H1 (cell line): ENCODE measurements at regions not wholly inside any gene's neighbourhood (a gene's known extent, or its start where the extent isn't known, plus 50 kb on each side); places are given as distances from the start of the nearest gene placed in this dataset.

Experiments
- CTCF ChIA-PET: fragments of 300-600 bp; sonication (Branson Sonifier 250); formaldehyde crosslinking; loops from one replicate; lab custom pipeline; 2021; ENCODE audit not compliant: partially characterized antibody; lab: Charles Lee
- POLR2A ChIA-PET: fragments of 300-600 bp; sonication (Branson Sonifier 250); formaldehyde crosslinking; loops from one replicate; lab custom pipeline; 2021; ENCODE audit warnings: inconsistent platforms; ENCODE audit not compliant: partially characterized antibody; lab: Charles Lee
- DNase-seq, 2 experiments: peaks; one replicate each; pipeline versions ENCODE4 v3.0.0 to v3.0.0-alpha.2; 2010 to 2022; ENCODE audit warnings: low spot score in 2 of 2, low read depth in 1 of 2, mixed read lengths in 1 of 2
- FAIRE-seq: peaks from 2 replicates; lab custom pipeline; 2011; peaks lifted over from hg19 to GRCh38; lab: Jason Lieb, UNC
- H2AFZ ChIP-seq: 2 replicates; pipeline ENCODE4 v1.8.1; 2012; ENCODE audit warnings: low read length, inconsistent platforms
- H2AK5ac ChIP-seq: 2 replicates; pipeline ENCODE4 v1.6.1; 2013; ENCODE audit warnings: low read depth, low read length
- H2BK120ac ChIP-seq: replicated peaks from 2 replicates; pipeline ENCODE3; 2013; ENCODE audit warnings: low read depth, low read length, inconsistent platforms
- H2BK12ac ChIP-seq: 2 replicates; pipeline ENCODE4 v1.6.1; 2013; ENCODE audit warnings: low read depth, low read length
- H2BK15ac ChIP-seq: 2 replicates; pipeline ENCODE4 v1.6.1; 2013; ENCODE audit warnings: low read length
- H2BK20ac ChIP-seq: 2 replicates; pipeline ENCODE4 v1.6.1; 2013; ENCODE audit warnings: low read length
- H2BK5ac ChIP-seq: 2 replicates; pipeline ENCODE4 v1.6.1; 2013; ENCODE audit warnings: low read depth, low read length
- H3K14ac ChIP-seq: 2 replicates; pipeline ENCODE4 v1.6.1; 2013; ENCODE audit warnings: inconsistent platforms; ENCODE audit not compliant: insufficient read length
- H3K18ac ChIP-seq: 2 replicates; pipeline ENCODE4 v1.6.1; 2013; ENCODE audit warnings: low read length; ENCODE audit errors: extremely low read depth
- H3K23ac ChIP-seq: 2 replicates; pipeline ENCODE4 v1.6.1; 2013; ENCODE audit warnings: inconsistent platforms; ENCODE audit not compliant: insufficient read length
- H3K23me2 ChIP-seq: 2 replicates; pipeline ENCODE4 v1.6.1; 2013; ENCODE audit warnings: low read depth, low read length
- H3K27ac ChIP-seq: 2 replicates; pipeline ENCODE4 v1.6.1; 2011; ENCODE audit warnings: low read depth, low read length, inconsistent platforms
- H3K27me3 ChIP-seq, 4 experiments: replicated peaks in 1 of 4; 1 replicate in 1 of 4; 2 replicates in 3 of 4; pipeline versions ENCODE4 v1.6.1 to v1.8.1; 2011 to 2013; ENCODE audit warnings: low read length in 3 of 4, mild to moderate bottlenecking in 3 of 4, inconsistent platforms in 2 of 4, mixed read lengths in 2 of 4, moderate library complexity in 1 of 4; ENCODE audit not compliant: control insufficient read depth in 3 of 4, insufficient read depth in 3 of 4; ENCODE audit errors: extremely low read depth in 1 of 4
- H3K36me3 ChIP-seq, 4 experiments: 2 replicates each; pipeline versions ENCODE4 v1.6.1 to v1.8.1; 2011 to 2013; ENCODE audit warnings: mild to moderate bottlenecking in 4 of 4, low read length in 3 of 4, moderate library complexity in 2 of 4, control low read depth in 1 of 4, inconsistent platforms in 1 of 4; ENCODE audit not compliant: insufficient read depth in 4 of 4, control insufficient read depth in 2 of 4
- H3K4ac ChIP-seq: replicated peaks from 2 replicates; pipeline ENCODE3; 2013; ENCODE audit warnings: low read length, low read depth, mixed read lengths, inconsistent platforms; ENCODE audit not compliant: insufficient read length
- H3K4me1 ChIP-seq, 4 experiments: replicated peaks in 1 of 4; 1 replicate in 1 of 4; 2 replicates in 3 of 4; pipeline versions ENCODE4 v1.6.1 to v1.8.1; 2011 to 2013; ENCODE audit warnings: low read length in 3 of 4, inconsistent platforms in 2 of 4, mixed read lengths in 1 of 4; ENCODE audit not compliant: insufficient read depth in 4 of 4, control insufficient read depth in 3 of 4
- H3K4me2 ChIP-seq, 2 experiments: 2 replicates each; pipeline versions ENCODE4 v1.6.1 to v1.8.1; 2011 to 2013; ENCODE audit warnings: low read depth in 2 of 2, low read length in 2 of 2, control low read depth in 1 of 2, inconsistent platforms in 1 of 2, mild to moderate bottlenecking in 1 of 2; ENCODE audit not compliant: insufficient read depth in 1 of 2
- H3K4me3 ChIP-seq, 4 experiments: fragments of 200-600, 300-600 bp in 1 of 4; sonication (generic), shearing (Covaris generic), sonication (Bioruptor Twin) in 1 of 4; 2 replicates each; pipeline versions ENCODE4 v1.5.1 to v1.8.1; 2011 to 2016; ENCODE audit warnings: low read length in 4 of 4, low read depth in 3 of 4, control low read depth in 2 of 4, inconsistent platforms in 2 of 4, mild to moderate bottlenecking in 2 of 4, mixed read lengths in 1 of 4, moderate library complexity in 1 of 4; ENCODE audit not compliant: insufficient read depth in 2 of 4; ENCODE audit errors: extremely low read depth in 1 of 4
- H3K56ac ChIP-seq: replicated peaks from 2 replicates; pipeline ENCODE3; 2013; ENCODE audit warnings: low read depth, mild to moderate bottlenecking, mixed read lengths, low read length, inconsistent platforms; ENCODE audit not compliant: insufficient read length
- H3K79me1 ChIP-seq: 2 replicates; pipeline ENCODE4 v1.6.1; 2013; ENCODE audit warnings: low read depth, low read length, control low read depth
- H3K79me2 ChIP-seq, 2 experiments: 2 replicates each; pipeline versions ENCODE4 v1.6.1 to v1.8.1; 2012 to 2013; ENCODE audit warnings: low read length in 2 of 2, mild to moderate bottlenecking in 2 of 2, inconsistent platforms in 1 of 2; ENCODE audit not compliant: insufficient read depth in 2 of 2, control insufficient read depth in 1 of 2
- H3K9ac ChIP-seq, 4 experiments: replicated peaks in 1 of 4; 1 replicate in 1 of 4; 2 replicates in 3 of 4; pipeline versions ENCODE4 v1.6.1 to v1.8.1; 2011 to 2013; ENCODE audit warnings: low read depth in 3 of 4, low read length in 3 of 4, control low read depth in 2 of 4, mild to moderate bottlenecking in 2 of 4, moderate library complexity in 2 of 4, inconsistent platforms in 1 of 4; ENCODE audit errors: extremely low read depth in 1 of 4
- H3K9me3 ChIP-seq, 2 experiments: 2 replicates each; pipeline versions ENCODE4 v1.6.1 to v1.8.1; 2012 to 2013; ENCODE audit warnings: mild to moderate bottlenecking in 2 of 2, moderate library complexity in 2 of 2, control low read depth in 1 of 2, inconsistent platforms in 1 of 2, low read depth in 1 of 2, low read length in 1 of 2, mixed read lengths in 1 of 2; ENCODE audit not compliant: insufficient read depth in 2 of 2
- H4K20me1 ChIP-seq, 2 experiments: replicated peaks in 1 of 2; 2 replicates each; pipeline versions ENCODE3 to v1.8.1; 2011 to 2013; ENCODE audit warnings: inconsistent platforms in 2 of 2, low read length in 2 of 2, mild to moderate bottlenecking in 1 of 2; ENCODE audit not compliant: insufficient read depth in 2 of 2, control insufficient read depth in 1 of 2
- H4K5ac ChIP-seq: 2 replicates; pipeline ENCODE4 v1.6.1; 2013; ENCODE audit warnings: low read length, low read depth, mixed read lengths, inconsistent platforms; ENCODE audit not compliant: insufficient read length
- H4K8ac ChIP-seq: 2 replicates; pipeline ENCODE4 v1.8.0; 2013; ENCODE audit warnings: mild to moderate bottlenecking, moderate library complexity, low read length, inconsistent platforms; ENCODE audit not compliant: insufficient read depth; ENCODE audit errors: extremely low read depth
- H4K91ac ChIP-seq: replicated peaks from 2 replicates; pipeline ENCODE3; 2013; ENCODE audit warnings: low read length, mixed read lengths, inconsistent platforms; ENCODE audit not compliant: insufficient read length
- FOSL1 ChIP-seq: IDR thresholded peaks from 2 replicates; pipeline ENCODE4 v1.6.1; 2011; ENCODE audit warnings: mild to moderate bottlenecking, low read depth, low read length, moderate library complexity; ENCODE audit not compliant: insufficient read depth
- JUND ChIP-seq: IDR thresholded peaks from 2 replicates; pipeline ENCODE4 v1.6.1; 2011; ENCODE audit warnings: mild to moderate bottlenecking, improper control_type of control experiment, low read length
- KDM5A ChIP-seq: fragments of 200-600 bp; IDR thresholded peaks from 2 replicates; pipeline ENCODE4 v1.7.1; 2012; ENCODE audit warnings: mild to moderate bottlenecking, low read length, inconsistent platforms, mixed read lengths
- RBBP5 ChIP-seq: IDR thresholded peaks from 2 replicates; pipeline ENCODE4 v1.7.1; 2012; ENCODE audit warnings: low read depth, mild to moderate bottlenecking, inconsistent platforms, low read length, moderate library complexity, borderline replicate concordance
- SUZ12 ChIP-seq: fragments of 200-600 bp; sonication (generic); IDR thresholded peaks from 2 replicates; pipeline ENCODE4 v1.6.1; 2012; ENCODE audit warnings: mild to moderate bottlenecking, inconsistent platforms, low read length, moderate library complexity, mixed read lengths
- USF2 ChIP-seq: IDR thresholded peaks from 2 replicates; pipeline ENCODE4 v1.6.1; 2011; ENCODE audit warnings: low read length, improper control_type of control experiment
- WGBS, 2 experiments: shearing (Covaris generic) in 1 of 2; methylation state at CpG; one replicate each; pipeline versions ENCODE4 v1.1.6 to v1.1.7; 2013 to 2015; ENCODE audit warnings: low lambda C conversion rate in 2 of 2, mixed read lengths in 2 of 2, inconsistent platforms in 1 of 2, low coverage in 1 of 2, missing lambda C conversion rate in 1 of 2; ENCODE audit not compliant: insufficient replicate concordance in 2 of 2, insufficient coverage in 1 of 2, insufficient read length in 1 of 2; ENCODE audit errors: extremely low coverage in 1 of 2, missing lambda C conversion rate in 1 of 2; 5-methylcytosine and 5-hydroxymethylcytosine counted together

DNA sequence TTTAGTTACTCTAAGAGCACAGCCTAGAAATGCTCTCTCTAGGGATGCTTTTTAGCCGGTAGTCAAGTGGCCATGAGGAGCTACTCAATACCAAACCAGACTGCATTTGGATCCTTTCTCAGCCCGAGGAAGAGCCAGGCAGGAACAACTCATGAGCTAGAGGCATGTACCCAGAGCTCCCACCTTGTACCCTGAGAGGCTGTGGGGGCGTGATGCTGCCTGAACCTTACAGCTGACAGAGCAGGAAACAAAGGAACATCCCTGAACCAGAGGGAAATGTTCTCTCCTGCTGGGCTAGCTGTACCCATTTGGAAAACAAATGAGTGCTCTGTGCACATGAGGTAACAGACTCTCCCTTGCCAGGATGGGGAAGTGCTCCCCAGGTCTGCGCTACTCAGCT lies 131.6 kb downstream of the OSR1 start:
- H4K20me1 ChIP-seq, result no peaks in the 10 kb centered on the region
- no peak overlapping the region for H2AK5ac ChIP-seq
- 86% methylated on average over 4 of the region's 4 CpGs; no CpG with 5 or more reads in 1 of the 2 experiments for WGBS, 2 experiments
- H3K23me2 ChIP-seq, result no peaks in the 10 kb centered on the region
- FAIRE-seq (no peak), DNase-seq (peak in 1 of 2 experiments; percentile 38)
- H3K79me2 ChIP-seq, result no peaks in the 10 kb centered on the region
- H2BK15ac ChIP-seq, result no peak overlapping the region
- no peak overlapping the region for H3K9ac ChIP-seq
- no peak overlapping the region for H3K56ac ChIP-seq
- H3K4me2 ChIP-seq, result no peak overlapping the region
- no peak overlapping the region for H3K14ac ChIP-seq
- no peaks in the 10 kb centered on the region for H3K36me3 ChIP-seq
- no peak overlapping the region for H2BK120ac ChIP-seq
- H3K4me3 ChIP-seq, result no peak overlapping the region
- H3K27me3 ChIP-seq, result no peaks in the 10 kb centered on the region
- H3K79me1 ChIP-seq, result no peaks in the 10 kb centered on the region
- no peaks in the 10 kb centered on the region for H3K9me3 ChIP-seq
- H3K4me1 ChIP-seq, result peaks cover 2 to 16% (median 14%) of the 10 kb centered on the region in 4 experiments
- CTCF ChIA-PET, result interaction anchor here (1.2 kb wide), 2 partner anchors 8 to 371 kb away, joined by 3 to 4 read pairs; no protein-coding TSS in a partner anchor
- H4K8ac ChIP-seq, result no peak overlapping the region
- no peak for TF ChIP-seq JUND
- TF ChIP-seq RBBP5, result no peak
- no peak for TF ChIP-seq USF2
- no peak for TF ChIP-seq SUZ12
- TF ChIP-seq KDM5A, result no peak
- no peak for TF ChIP-seq FOSL1
- POLR2A ChIA-PET, result no interaction called here
- H2BK12ac ChIP-seq, result no peak overlapping the region
- H3K18ac ChIP-seq, result no peak overlapping the region
- H3K4ac ChIP-seq, result no peak overlapping the region
- H4K91ac ChIP-seq, result peak overlapping the region; percentile 0
- H4K5ac ChIP-seq, result peak overlapping the region; percentile 9
- H2BK20ac ChIP-seq, result 0 out of 2 replicates have a peak overlapping the region, but pooled peaks have one; percentile 1
- no peak overlapping the region for H2AFZ ChIP-seq
- H3K23ac ChIP-seq, result no peak overlapping the region
- no peak overlapping the region for H3K27ac ChIP-seq
- H2BK5ac ChIP-seq, result no peak overlapping the region
